Hepatocyte (in vitro differentiated cells): ENCODE measurements at regions not wholly inside any gene's neighbourhood (a gene's known extent, or its start where the extent isn't known, plus 50 kb on each side); places are given as distances from the start of the nearest gene placed in this dataset.

Experiments used
- EZH2 ChIP-seq: fragments of 200-600 bp; sonication (generic); IDR thresholded peaks from 2 replicates; pipeline ENCODE4 v1.6.1; 2016; ENCODE audit warnings: antibody characterized with exemption, mild to moderate bottlenecking, borderline replicate concordance
- EZH2phosphoT487 ChIP-seq: fragments of 200-600 bp; sonication (generic); IDR thresholded peaks from one replicate; pipeline ENCODE4 v1.6.1; 2018; ENCODE audit warnings: antibody characterized with exemption, mild to moderate bottlenecking, low read depth, moderate library complexity; ENCODE audit not compliant: unreplicated experiment, severe bottlenecking

GRCh38 chr15:69957175-69957574 is 140.5 kb downstream of the TLE3 start:
- no peak for TF ChIP-seq EZH2
- TF ChIP-seq EZH2phosphoT487 = no peak
